HG02571 (cell line): ENCODE measurements at regions not wholly inside any gene's neighbourhood (a gene's known extent, or its start where the extent isn't known, plus 50 kb on each side); places are given as distances from the start of the nearest gene placed in this dataset.
A peak's percentile ranks its signal among the peaks of the same experiment; 100 is the strongest.
"Not testable (repeated sequence)": the region's sequence is repeated elsewhere in the genome, so short reads cannot be mapped to it uniquely, and the experiment has no call there.

Experiments
- ATAC-seq: cut with Tn5 transposase; IDR thresholded peaks from one replicate; pipeline ENCODE4 v1.9.1; 2021; ENCODE audit warnings: mild to moderate bottlenecking, moderate library complexity; ENCODE audit not compliant: unreplicated experiment

GRCh38 chr3:15851735-15852134, 54.0 kb upstream of the ANKRD28 start:
- ATAC-seq = no peak

DNA sequence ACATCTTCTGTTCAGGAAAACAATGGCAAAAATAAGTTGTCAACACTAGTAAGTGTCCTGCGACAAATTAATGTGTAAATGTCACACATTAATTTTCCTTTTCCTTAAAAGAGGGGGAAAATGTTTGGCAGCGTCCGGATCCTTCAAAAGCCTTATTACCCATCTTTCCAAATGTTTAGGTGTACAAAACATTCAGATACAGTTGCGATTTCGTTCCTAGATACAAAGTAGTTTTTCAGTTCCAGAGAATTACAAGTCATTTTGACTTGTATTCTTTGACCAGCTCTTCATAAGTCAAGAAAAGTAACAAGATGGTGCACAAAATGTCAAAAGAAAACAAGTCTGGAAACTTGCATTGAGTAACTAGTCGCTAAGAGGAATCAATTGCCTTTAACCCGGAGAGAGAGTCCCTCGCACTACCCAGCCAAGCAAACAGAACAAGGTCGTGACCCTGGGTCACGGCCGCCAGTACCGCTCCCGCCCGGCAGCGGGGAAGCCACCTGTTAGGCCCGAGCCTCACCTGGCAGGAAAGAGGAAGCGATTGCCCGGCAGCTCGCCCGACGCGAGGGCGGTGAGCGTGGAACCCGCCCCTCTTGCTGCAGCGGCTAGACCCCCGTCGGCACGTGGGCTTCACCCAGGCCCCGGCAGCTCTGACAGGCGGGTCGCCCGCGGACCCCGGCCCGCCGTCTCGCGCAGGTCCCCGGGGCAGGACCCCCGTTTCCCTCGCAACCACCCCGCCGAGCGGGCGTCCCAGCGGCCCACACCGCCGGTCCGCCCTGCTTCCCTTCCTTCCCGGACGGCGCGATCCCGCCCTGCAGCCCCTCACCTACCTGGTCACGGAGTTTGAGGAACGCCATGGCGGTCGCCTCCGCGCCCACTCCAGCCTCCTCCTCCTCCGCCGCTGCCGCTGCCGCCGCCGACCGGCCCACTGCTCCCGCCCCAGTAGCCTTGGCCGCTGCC, 61.0 kb upstream of the ANKRD28 start:
- ATAC-seq = peak; percentile 58

DNA sequence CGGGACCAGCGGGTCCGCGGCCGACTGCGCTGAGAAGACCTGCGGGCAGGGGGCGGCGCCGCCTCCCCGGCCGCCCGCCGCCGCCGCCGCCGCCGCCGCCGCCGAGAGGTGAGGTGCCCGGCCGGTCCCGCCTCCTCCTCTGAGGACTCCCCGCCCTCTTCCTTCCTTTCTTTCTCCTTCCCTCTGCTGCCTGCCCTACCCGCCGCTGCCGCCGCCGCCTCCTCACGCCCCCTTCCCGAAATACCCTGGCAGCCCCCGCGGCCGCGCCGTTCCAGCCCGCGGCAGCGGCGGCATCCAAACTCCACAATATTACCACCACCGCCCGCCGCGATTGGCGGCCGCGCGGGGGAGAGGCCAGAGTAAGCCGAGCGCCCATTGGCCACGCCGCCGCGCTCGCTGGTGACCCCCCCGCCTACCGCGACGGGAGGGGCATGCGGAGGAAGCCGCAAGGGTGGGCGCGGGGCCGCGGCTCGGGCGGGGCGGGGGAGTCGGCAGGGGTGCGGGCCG, 61.8 kb upstream of the ANKRD28 start:
- ATAC-seq = peak; percentile 84

- ATAC-seq = peak; percentile 42
These were observed 62.5 kb upstream of the ANKRD28 start for GRCh38 chr3:15860014-15860934.

DNA sequence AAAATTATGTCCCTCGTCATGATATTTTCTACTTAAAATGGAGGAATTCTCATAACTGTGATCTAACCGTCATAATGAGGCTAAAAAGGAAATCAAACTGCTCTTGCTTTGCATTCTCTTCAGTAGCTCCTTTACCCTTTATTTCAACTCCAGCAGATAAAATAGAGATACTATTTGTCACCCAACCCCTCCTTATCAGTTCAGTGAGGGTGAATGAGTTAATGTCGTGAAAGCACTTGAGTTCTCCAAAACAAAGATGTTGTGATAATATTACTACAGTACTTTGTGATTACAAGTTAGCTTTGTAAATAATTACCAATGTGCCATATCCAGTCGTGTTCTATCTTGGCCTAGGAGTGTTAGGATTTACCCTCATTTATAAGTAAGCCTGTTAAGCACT, 63.4 kb upstream of the ANKRD28 start:
- no peak for ATAC-seq

DNA sequence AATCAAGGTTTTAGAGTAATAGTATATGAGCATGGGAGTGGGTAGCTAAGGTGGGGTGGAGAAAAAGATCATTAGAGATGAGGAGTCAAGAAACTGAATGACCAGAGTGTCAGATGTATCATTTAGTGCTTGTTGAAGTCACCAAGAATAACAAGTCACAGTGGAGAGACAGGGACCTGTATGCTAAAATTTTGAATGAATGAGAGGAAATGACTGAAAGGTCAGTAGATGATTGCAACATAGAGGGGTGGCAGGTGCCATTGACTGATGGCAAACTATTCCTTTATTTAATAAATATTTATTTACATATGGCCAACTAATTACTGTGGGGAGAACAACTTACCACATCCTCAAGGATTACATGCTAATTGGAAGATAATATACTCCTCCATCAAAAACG, 75.0 kb upstream of the ANKRD28 start:
- no peak for ATAC-seq

DNA sequence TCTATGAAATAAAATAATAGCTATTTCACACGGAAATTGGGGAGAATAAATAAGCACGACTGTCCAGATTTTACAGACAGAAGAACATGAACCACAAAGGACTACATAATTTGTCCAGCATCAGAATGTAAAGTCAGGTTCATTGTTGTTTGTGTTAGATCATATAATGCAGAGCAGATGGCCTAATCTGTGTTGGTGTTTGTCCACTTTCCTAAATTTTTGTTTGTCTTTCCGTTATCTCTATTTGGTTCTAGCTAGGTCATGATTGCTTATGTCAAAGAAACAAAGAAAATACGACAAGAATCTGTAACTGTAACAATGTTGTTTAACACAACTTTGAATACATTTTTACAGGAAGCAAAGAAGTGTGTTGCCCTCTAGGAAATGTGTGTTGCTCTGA, 75.6 kb upstream of the ANKRD28 start:
- ATAC-seq = no peak

GRCh38 chr3:15875016-15875689, 77.4 kb upstream of the ANKRD28 start:
- ATAC-seq = no peak

DNA sequence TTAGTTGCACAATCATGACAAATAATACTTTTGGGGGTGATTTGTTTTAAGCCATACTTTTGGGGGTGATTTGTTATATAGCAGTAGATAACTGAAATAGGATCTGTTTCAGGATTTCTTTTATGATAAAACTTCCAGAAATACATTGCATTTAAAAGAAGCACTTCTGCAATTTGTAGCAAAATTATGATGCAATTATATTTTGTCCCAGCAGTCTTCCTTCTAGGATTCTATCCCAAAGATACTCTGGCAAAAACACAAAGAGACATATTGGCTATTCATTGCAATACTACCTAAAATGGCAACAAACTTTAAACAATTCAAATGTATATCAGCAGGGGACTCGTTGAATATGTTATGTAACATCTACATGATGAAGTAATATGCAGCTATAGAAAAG, 78.9 kb upstream of the ANKRD28 start:
- no peak for ATAC-seq

- no peak for ATAC-seq
These were observed 80.0 kb upstream of the ANKRD28 start for GRCh38 chr3:15877813-15878212.

GRCh38 chr3:15879787-15880186, 82.0 kb upstream of the ANKRD28 start:
- ATAC-seq = not testable (repeated sequence)

DNA sequence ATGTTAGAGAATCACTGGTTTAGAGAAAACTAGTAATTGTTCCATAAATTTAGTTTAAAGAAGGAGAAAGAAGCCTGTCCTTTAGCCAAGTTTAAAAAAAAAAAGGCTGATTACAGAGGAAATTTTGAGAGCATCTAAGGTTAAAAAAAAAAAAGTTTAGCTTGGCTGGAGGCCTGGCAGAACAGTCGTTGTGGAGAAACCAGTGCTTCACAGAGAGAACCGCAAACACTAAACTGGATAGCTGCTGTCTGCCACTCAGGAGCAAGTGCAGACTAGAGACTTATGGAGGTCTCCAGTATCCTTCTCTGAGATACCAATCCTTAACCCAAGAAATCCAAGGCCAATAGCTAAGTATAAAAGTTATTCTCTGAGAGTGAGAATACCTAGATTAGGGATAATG, 84.8 kb upstream of the ANKRD28 start:
- ATAC-seq = no peak

DNA sequence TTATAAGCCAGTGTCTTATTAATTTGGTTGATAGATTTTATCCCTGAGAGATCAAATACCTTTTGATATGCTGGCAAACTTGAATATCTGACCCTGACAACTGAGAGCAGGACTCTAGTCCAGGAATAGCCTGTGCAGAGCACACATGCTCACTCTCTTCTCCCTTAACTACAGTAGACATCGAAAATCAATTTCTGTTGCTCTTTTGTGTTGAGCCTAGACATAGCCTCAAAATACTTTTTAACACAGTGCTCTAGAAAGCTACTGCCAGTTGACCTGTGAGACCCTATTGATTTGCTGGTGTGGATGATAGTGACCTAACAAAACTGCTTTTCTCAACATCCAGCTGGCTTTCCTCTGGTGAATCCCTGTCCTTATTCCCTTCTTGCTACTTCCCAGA, 86.4 kb upstream of the ANKRD28 start:
- ATAC-seq = no peak

GRCh38 chr3:15886521-15886920, 88.7 kb upstream of the ANKRD28 start:
- ATAC-seq = no peak

DNA sequence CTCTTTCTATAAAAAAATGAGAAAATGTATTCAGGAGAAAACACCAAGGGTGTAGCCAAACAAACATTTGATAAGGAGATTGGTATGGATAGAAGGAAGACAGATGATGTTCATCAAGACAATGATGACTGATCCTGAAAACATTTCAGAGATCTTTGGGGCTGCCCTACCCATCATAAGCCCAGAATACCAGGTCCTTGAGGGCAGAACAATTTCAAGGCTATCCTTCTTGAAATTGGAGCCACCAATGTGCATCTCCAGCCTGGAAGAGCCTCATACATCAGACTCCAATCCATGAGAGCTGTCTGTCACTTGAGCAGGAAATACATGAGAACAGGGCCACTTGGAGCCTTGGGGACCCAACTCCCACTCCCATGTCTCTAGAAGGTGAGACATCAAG, 89.5 kb upstream of the ANKRD28 start:
- ATAC-seq = no peak

DNA sequence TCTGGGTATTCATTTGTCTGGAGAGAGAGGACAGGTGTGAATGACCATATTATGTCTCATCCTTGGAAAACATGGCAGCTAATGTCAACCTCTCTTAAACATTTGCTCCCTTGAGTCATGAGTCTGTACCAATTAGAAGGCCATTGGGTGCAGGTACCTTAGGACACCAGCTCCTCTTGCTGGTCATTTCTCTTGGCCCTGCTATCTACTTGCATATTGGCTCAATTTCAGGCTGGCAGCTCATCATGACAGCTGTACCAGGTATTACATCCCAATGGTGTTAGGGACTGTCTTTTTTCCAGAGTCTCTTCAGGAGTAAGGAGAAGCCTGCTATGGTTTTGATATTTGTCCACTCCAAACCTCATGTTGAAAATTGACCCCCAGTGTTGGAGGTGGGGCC, 92.2 kb upstream of the ANKRD28 start:
- no peak for ATAC-seq

- no peak for ATAC-seq
These were observed 94.8 kb upstream of the ANKRD28 start for GRCh38 chr3:15892311-15893227.

DNA sequence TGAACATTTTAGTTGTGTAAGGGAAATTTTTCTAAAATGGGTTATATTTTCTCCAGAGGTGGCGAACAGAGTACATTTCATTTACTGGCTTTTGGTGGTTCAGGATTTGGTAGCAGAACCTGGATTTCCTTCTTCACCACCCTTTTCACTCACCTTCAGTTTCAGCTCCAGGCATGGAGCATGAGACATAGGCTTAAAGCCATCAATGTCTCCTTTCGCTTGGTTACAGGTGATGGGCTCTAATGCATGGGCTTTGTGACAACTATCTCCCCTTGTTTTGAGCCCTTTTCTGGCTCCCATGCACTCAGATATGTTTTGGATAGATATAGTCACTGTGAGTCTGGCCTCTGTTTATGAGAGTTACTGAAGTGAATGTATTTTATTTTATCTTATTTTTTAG, 96.6 kb upstream of the ANKRD28 start:
- no peak for ATAC-seq

- no peak for ATAC-seq
These were observed 98.7 kb upstream of the ANKRD28 start for GRCh38 chr3:15896500-15896899.

DNA sequence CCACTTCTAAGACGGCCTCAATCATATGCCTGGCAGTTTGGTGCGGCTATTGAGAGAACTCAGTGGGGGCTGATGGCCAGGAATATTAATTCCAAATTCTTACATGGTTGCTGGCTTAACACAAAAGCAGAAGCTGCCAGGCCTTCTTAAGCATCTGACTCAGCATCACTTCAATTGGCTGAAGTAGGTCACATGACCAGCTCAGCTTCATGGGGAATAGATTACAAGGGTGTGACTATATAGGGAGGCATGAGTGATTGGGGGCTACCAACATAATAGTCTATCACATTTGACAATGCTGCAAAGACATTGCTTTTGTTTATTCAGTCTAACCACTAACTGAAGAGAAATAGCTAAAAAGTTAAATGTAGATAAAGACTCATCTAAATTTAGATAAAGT, 101.6 kb upstream of the ANKRD28 start:
- ATAC-seq = no peak
